Natural killer cell (primary cell): ENCODE measurements at regions not wholly inside any gene's neighbourhood (a gene's known extent, or its start where the extent isn't known, plus 50 kb on each side); places are given as distances from the start of the nearest gene placed in this dataset.

Experiments
- ATAC-seq, 3 donors: fragments of 150-1000 bp in 2 of 3; fragments of 200-7000 bp in 1 of 3; cut with Tn5 transposase; 1 replicate in 1 of 3; 2 replicates in 2 of 3; pipeline ENCODE4 v1.10.0; 2021; ENCODE audit warnings: mild to moderate bottlenecking in 2 of 3, moderate library complexity in 2 of 3
- DNase-seq, 2 donors: peaks; one replicate each; pipeline versions ENCODE4 v3.0.0 to v3.0.0-alpha.2; 2013 to 2021; ENCODE audit warnings: mixed read lengths in 1 of 2
- H3K27ac ChIP-seq: one replicate; pipeline ENCODE4 v1.5.1; 2013; ENCODE audit warnings: mild to moderate bottlenecking, low read length
- H3K27me3 ChIP-seq: one replicate; pipeline ENCODE4 v1.6.1; 2013; ENCODE audit warnings: low read length; ENCODE audit not compliant: control insufficient read depth, insufficient read depth
- H3K36me3 ChIP-seq: one replicate; pipeline ENCODE4 v1.6.1; 2013; ENCODE audit warnings: low read length; ENCODE audit not compliant: control insufficient read depth, insufficient read depth
- H3K4me1 ChIP-seq: one replicate; pipeline ENCODE4 v1.6.1; 2013; ENCODE audit warnings: low read length; ENCODE audit not compliant: control insufficient read depth, insufficient read depth
- H3K4me3 ChIP-seq: one replicate; pipeline ENCODE4 v1.5.1; 2013; ENCODE audit warnings: low read length
- H3K9me3 ChIP-seq: one replicate; pipeline ENCODE4 v1.6.1; 2013; ENCODE audit warnings: low read length; ENCODE audit not compliant: control insufficient read depth, insufficient read depth
- H3K27ac Mint-ChIP-seq, 2 donors: one replicate each; pipeline ENCODE4 v1.8.0; 2022; ENCODE audit warnings: mild to moderate bottlenecking in 2 of 2, mixed read lengths in 2 of 2, moderate library complexity in 1 of 2
- H3K27me3 Mint-ChIP-seq, 2 donors: one replicate each; pipeline ENCODE4 v1.8.0; 2022; ENCODE audit warnings: low read depth in 2 of 2, mixed read lengths in 2 of 2
- H3K36me3 Mint-ChIP-seq: one replicate; pipeline ENCODE4 v1.8.0; 2022; ENCODE audit warnings: mixed read lengths
- H3K4me1 Mint-ChIP-seq, 2 donors: one replicate each; pipeline ENCODE4 v1.8.0; 2022; ENCODE audit warnings: mixed read lengths in 2 of 2
- H3K4me3 Mint-ChIP-seq: one replicate; pipeline ENCODE4 v1.8.0; 2022; ENCODE audit warnings: mild to moderate bottlenecking, moderate library complexity, mixed read lengths
- H3K9me3 Mint-ChIP-seq, 2 donors: one replicate each; pipeline ENCODE4 v1.8.0; 2022; ENCODE audit warnings: mixed read lengths in 2 of 2
- WGBS: methylation state at CpG from one replicate; pipeline ENCODE4 v1.1.7; 2013; ENCODE audit warnings: missing lambda C conversion rate; ENCODE audit not compliant: insufficient coverage; 5-methylcytosine and 5-hydroxymethylcytosine counted together
- intact Hi-C: fragments of 100-400 bp; cut with micrococcal nuclease; formaldehyde crosslinking; loops from one replicate; pipeline ENCODE4 v1.14.2; 2022
- TF ChIP-seq, protein P1 (sequence below): fragments of 200-600 bp; IDR thresholded peaks from one replicate; pipeline ENCODE4 v1.8.0; 2022; ENCODE audit warnings: antibody characterized with exemption

GRCh38 chr4:162509333-162509732, 345.5 kb upstream of the FSTL5 start:
- H3K27me3 Mint-ChIP-seq, result no peaks in the 10 kb centered on the region
- H3K4me1 ChIP-seq, result no peaks in the 10 kb centered on the region
- WGBS, result 100% methylated on average over 1 of the region's 1 CpG
- H3K4me3 ChIP-seq, result no peak overlapping the region
- TF ChIP-seq, protein P1, sequence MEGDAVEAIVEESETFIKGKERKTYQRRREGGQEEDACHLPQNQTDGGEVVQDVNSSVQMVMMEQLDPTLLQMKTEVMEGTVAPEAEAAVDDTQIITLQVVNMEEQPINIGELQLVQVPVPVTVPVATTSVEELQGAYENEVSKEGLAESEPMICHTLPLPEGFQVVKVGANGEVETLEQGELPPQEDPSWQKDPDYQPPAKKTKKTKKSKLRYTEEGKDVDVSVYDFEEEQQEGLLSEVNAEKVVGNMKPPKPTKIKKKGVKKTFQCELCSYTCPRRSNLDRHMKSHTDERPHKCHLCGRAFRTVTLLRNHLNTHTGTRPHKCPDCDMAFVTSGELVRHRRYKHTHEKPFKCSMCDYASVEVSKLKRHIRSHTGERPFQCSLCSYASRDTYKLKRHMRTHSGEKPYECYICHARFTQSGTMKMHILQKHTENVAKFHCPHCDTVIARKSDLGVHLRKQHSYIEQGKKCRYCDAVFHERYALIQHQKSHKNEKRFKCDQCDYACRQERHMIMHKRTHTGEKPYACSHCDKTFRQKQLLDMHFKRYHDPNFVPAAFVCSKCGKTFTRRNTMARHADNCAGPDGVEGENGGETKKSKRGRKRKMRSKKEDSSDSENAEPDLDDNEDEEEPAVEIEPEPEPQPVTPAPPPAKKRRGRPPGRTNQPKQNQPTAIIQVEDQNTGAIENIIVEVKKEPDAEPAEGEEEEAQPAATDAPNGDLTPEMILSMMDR, result no peak
- H3K27ac Mint-ChIP-seq, result no peak overlapping the region
- H3K9me3 ChIP-seq, result no peaks in the 10 kb centered on the region
- no peak overlapping the region for H3K4me3 Mint-ChIP-seq
- no peaks in the 10 kb centered on the region for H3K4me1 Mint-ChIP-seq
- no peaks in the 10 kb centered on the region for H3K9me3 Mint-ChIP-seq
- intact Hi-C loops, result no loop called here
- ATAC-seq (no peak), DNase-seq (no peak)
- no peaks in the 10 kb centered on the region for H3K36me3 ChIP-seq
- no peak overlapping the region for H3K27ac ChIP-seq
- no peaks in the 10 kb centered on the region for H3K36me3 Mint-ChIP-seq
- no peaks in the 10 kb centered on the region for H3K27me3 ChIP-seq

- Histone ChIP-seq H3K9me3 (no peaks in the 10 kb centered on the region), H3K27me3 (no peaks in the 10 kb centered on the region), H3K36me3 (no peaks in the 10 kb centered on the region), H3K27ac (no peak overlapping the region), H3K4me3 (no peak overlapping the region), H3K4me1 (no peaks in the 10 kb centered on the region)
- H3K9me3 Mint-ChIP-seq, result no peaks in the 10 kb centered on the region
- no peak for ATAC-seq
- intact Hi-C loops, result no loop called here
- H3K4me1 Mint-ChIP-seq, result no peaks in the 10 kb centered on the region
- H3K4me3 Mint-ChIP-seq, result no peak overlapping the region
- DNase-seq, result no peak
- H3K27ac Mint-ChIP-seq, result no peak overlapping the region
- H3K27me3 Mint-ChIP-seq, result no peaks in the 10 kb centered on the region
- WGBS, result 98% methylated on average over 2 of the region's 2 CpGs
- TF ChIP-seq, protein P1, result no peak
- no peaks in the 10 kb centered on the region for H3K36me3 Mint-ChIP-seq
Observed at GRCh38 chr4:162506253-162506652, 342.5 kb upstream of the FSTL5 start.

GRCh38 chr4:162503868-162504267, 340.1 kb upstream of the FSTL5 start:
- DNase-seq (no peak), ATAC-seq (no peak)
- no peaks in the 10 kb centered on the region for H3K36me3 Mint-ChIP-seq
- H3K4me3 Mint-ChIP-seq, result no peak overlapping the region
- no peak overlapping the region for H3K4me3 ChIP-seq
- H3K27ac Mint-ChIP-seq, result no peak overlapping the region
- H3K4me1 ChIP-seq, result no peaks in the 10 kb centered on the region
- H3K9me3 ChIP-seq, result no peaks in the 10 kb centered on the region
- H3K9me3 Mint-ChIP-seq, result no peaks in the 10 kb centered on the region
- no peaks in the 10 kb centered on the region for H3K27me3 Mint-ChIP-seq
- no peaks in the 10 kb centered on the region for H3K27me3 ChIP-seq
- H3K4me1 Mint-ChIP-seq, result no peaks in the 10 kb centered on the region
- H3K36me3 ChIP-seq, result no peaks in the 10 kb centered on the region
- H3K27ac ChIP-seq, result no peak overlapping the region
- TF ChIP-seq, protein P1, result no peak
- intact Hi-C loops, result no loop called here
- WGBS, result 77% methylated on average over 4 of the region's 4 CpGs

DNA sequence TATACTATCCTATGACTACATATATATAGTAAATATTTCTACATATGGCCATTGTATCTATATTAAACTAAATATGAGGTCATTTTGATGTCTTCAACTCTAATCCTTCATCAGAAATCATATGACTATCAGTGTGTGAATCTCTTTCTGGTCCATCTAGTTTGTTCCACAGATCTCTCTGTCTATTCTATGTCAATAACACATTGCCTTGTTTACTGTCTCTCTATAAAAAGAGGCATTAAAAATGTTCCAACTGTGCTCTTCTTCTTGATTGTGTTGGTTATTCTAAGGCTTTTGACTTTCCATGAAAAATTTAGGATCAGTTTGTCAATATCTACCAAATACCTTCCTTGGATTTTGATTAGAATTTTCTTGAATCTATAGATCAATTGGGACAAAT, 338.3 kb upstream of the FSTL5 start:
- H3K4me3 ChIP-seq, result no peak overlapping the region
- no peaks in the 10 kb centered on the region for H3K9me3 Mint-ChIP-seq
- H3K27ac Mint-ChIP-seq, result no peak overlapping the region
- no peaks in the 10 kb centered on the region for H3K36me3 Mint-ChIP-seq
- H3K4me1 Mint-ChIP-seq, result no peaks in the 10 kb centered on the region
- H3K27me3 Mint-ChIP-seq, result no peaks in the 10 kb centered on the region
- H3K4me3 Mint-ChIP-seq, result no peak overlapping the region
- H3K4me1 ChIP-seq, result no peaks in the 10 kb centered on the region
- H3K27me3 ChIP-seq, result no peaks in the 10 kb centered on the region
- DNase-seq (no peak), ATAC-seq (no peak)
- TF ChIP-seq, protein P1, result no peak
- no peaks in the 10 kb centered on the region for H3K36me3 ChIP-seq
- H3K27ac ChIP-seq, result no peak overlapping the region
- intact Hi-C loops, result no loop called here
- no peaks in the 10 kb centered on the region for H3K9me3 ChIP-seq
